NCI-H2081 (cell line): ENCODE measurements at regions not wholly inside any gene's neighbourhood (a gene's known extent, or its start where the extent isn't known, plus 50 kb on each side); places are given as distances from the start of the nearest gene placed in this dataset.
"Not testable (repeated sequence)": the region's sequence is repeated elsewhere in the genome, so short reads cannot be mapped to it uniquely, and the experiment has no call there.

ENCODE experiments used
- DNase-seq, 2 experiments: peaks; one replicate each; lab custom pipeline; 2025; lab: John Stamatoyannopoulos, UW

GRCh38 chr13:37295573-37295972 lies 190.1 kb upstream of the CSNK1A1L start:
- no peak for DNase-seq

DNA sequence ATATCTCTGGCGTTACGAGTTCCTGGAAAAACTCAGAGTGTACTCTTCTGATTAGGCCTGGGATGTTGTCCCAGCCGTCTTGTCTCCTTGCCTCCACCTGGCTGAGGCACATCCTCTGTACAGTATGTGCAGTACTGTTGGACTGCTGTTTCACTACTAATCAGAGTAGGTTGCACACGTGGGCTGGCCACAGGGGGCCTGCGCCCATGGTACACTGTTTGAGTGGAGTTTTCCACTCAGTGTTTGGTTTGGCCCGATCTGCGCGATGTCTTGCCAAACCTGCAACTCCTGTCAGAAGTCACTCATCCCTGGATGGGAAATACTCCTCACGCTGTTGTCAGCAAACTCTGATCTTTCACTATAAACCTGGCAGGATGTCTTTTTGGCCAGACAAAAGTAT lies 189.6 kb upstream of the CSNK1A1L start:
- DNase-seq, result no peak

DNA sequence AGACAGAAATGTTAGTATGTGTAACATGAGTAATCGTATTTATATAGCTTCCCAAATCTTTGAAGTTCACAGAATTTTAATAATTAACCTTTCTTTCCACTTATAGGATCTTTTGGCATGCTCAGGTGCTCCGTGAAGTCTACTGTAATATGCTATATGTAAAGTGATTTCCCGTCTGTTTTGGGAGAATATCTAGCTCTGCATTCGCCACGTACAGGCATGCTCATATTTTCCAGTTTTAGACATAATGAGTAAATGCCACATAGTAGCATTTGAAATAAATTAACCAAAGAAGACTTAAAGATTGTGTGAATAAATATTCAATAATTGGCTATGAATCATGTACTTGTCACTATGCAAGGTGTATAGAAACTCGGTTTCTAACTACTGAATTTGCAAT lies 189.0 kb upstream of the CSNK1A1L start:
- DNase-seq, result no peak

DNA sequence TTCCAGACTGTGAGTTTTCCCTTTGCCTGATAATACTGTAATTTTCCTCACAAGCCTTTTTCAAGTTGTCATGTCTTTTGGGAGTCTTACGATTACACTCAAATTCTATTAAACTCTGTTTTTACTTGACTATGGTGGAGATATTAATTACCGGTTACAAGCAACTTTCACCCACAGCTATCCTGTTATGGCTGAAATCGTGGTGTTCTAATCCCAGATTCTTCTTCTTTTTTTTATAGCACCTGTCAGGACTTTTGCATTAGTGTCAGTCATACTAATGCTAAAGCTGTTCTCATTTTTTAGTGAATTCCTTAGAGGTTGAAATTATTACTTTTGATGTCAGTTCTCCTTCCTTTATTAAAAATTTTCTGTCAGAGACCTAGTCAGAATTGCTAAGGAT lies 187.8 kb upstream of the CSNK1A1L start:
- no peak for DNase-seq

- DNase-seq, result no peak
Measured at GRCh38 chr13:37290716-37291505, 185.4 kb upstream of the CSNK1A1L start.

GRCh38 chr13:37289212-37289935 lies 183.9 kb upstream of the CSNK1A1L start:
- DNase-seq, result no peak

- no peak for DNase-seq
Measured at GRCh38 chr13:37288057-37288720, 182.7 kb upstream of the CSNK1A1L start.

GRCh38 chr13:37280231-37280630 lies 174.8 kb upstream of the CSNK1A1L start:
- DNase-seq, result not testable (repeated sequence)

GRCh38 chr13:37277435-37278144 lies 172.1 kb upstream of the CSNK1A1L start:
- no peak for DNase-seq

DNA sequence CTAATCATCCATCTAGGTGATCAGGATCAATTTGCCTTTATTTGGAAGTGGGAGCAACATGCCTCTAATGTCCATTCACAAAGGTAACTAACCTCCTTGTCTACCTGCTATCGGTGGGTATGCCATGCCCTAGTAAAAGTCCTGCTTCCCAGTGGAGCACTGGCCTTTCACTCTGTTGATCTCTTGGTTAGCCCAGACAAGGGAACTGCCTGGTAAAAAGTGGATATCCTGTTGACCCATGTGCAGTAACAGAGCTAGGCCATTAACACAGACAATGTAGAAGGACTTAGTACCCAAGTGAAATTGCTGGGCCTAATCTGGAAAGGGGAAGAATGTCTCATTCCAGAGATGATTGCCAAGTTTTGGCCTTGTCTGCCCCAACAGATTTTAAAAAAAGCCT lies 171.5 kb upstream of the CSNK1A1L start:
- no peak for DNase-seq

- no peak for DNase-seq
Measured at GRCh38 chr13:37274569-37275497, 169.4 kb upstream of the CSNK1A1L start.

- no peak for DNase-seq
Measured at GRCh38 chr13:37273836-37274235, 168.4 kb upstream of the CSNK1A1L start.

GRCh38 chr13:37270226-37271001 lies 164.9 kb upstream of the CSNK1A1L start:
- DNase-seq, result no peak

DNA sequence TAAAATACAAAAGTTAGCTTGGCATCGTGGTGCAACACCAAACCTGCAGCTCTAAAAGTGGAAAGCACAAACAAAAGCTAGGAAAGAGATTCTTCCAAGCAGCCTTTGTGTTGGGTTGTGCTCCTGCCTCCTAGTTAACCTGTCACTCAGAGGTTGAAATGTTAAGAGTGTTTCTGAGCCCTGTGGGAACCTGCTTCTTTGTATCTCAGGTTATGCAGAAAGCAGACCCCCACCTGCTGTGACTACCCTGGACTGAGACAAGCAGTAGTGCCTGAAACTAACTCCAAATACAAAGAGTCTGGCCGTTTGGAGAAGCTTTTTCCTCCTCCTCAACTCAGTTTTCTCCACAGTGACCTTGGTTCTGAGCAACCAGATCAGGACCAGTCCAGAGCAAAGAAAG lies 158.4 kb upstream of the CSNK1A1L start:
- no peak for DNase-seq

GRCh38 chr13:37257706-37258105 lies 152.2 kb upstream of the CSNK1A1L start:
- DNase-seq, result no peak

- DNase-seq, result no peak
Measured at GRCh38 chr13:37257051-37257450, 151.6 kb upstream of the CSNK1A1L start.

GRCh38 chr13:37241786-37242185 lies 136.3 kb upstream of the CSNK1A1L start:
- DNase-seq, result no peak

- no peak for DNase-seq
Measured at GRCh38 chr13:37230346-37230745, 124.9 kb upstream of the CSNK1A1L start.

- no peak for DNase-seq
Measured at GRCh38 chr13:37229931-37230330, 124.5 kb upstream of the CSNK1A1L start.

GRCh38 chr13:37226971-37227370 lies 121.5 kb upstream of the CSNK1A1L start:
- no peak for DNase-seq
